ENCODE measurements at regions not wholly inside any gene's neighbourhood (a gene's known extent, or its start where the extent isn't known, plus 50 kb on each side); places are given as distances from the start of the nearest gene placed in this dataset.

GRCh38 chr11:128251140-128251539 lies 336.2 kb downstream of the ETS1 start:
- POLR2A ChIA-PET = interaction anchor here (0.5 kb wide), 1 partner anchor 597 kb away, joined by 7 read pairs; no protein-coding TSS in a partner anchor
- CTCF ChIA-PET (ENCODE audit: unreplicated experiment) = no interaction called here

DNA sequence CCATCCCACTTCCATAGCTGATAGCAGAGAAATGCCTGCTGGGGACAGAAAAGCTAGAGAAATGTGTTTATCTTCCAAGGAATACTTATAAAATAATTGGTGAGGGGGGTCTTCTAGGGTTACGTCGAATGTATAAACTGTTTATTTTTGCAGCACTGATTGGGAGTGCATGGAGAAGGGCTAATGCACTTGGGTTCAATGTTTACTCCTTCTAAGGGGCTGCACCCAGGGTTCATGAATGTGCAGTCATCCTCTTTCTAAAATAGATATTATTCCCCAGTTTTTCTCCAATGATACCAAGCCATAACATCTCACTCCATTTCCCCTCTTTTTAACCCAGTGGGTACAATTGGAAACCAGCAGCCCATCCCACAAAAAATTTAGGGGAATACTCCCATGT lies 336.9 kb downstream of the ETS1 start:
- no peak overlapping the region for H2AFZ ChIP-seq (ENCODE audit: low read length)
- H3K79me2 ChIP-seq (ENCODE audit: insufficient read depth, low read depth, low read length) = no peaks in the 10 kb centered on the region
- no peak overlapping the region for H3K4me2 ChIP-seq (ENCODE audit: low read length)
- intact Hi-C loops (cut with micrococcal nuclease; ENCODE audit: unreplicated experiment) = no loop called here
- H3K9me3 ChIP-seq (ENCODE audit: low read length) = no peaks in the 10 kb centered on the region
- no peak for DNase-seq (ENCODE audit: low spot score)
- TF ChIP-seq CTCF (conservative IDR thresholded peaks at IDR 0.05; ENCODE audit: low read length) = no peak
- H3K36me3 ChIP-seq (ENCODE audit: insufficient read depth, low read length) = no peaks in the 10 kb centered on the region
- H4K20me1 ChIP-seq (ENCODE audit: insufficient read depth, low read length) = no peaks in the 10 kb centered on the region
- no peak overlapping the region for H3K4me3 ChIP-seq (ENCODE audit: low read depth, low read length, poor library complexity, severe bottlenecking)
- ChIA-PET CTCF (ENCODE audit: unreplicated experiment) (no interaction called here), POLR2A (interaction anchor here (0.6 kb wide), 1 partner anchor 12 kb away, joined by 3 read pairs; no protein-coding TSS in a partner anchor)
- no peaks in the 10 kb centered on the region for H3K4me1 ChIP-seq (ENCODE audit: insufficient read depth, low read length, poor library complexity, severe bottlenecking)
- BruUV-seq (replicated peaks) = no TSS peak
- no peaks in the 10 kb centered on the region for H3K9me2 ChIP-seq (ENCODE audit: insufficient read depth, low read length)
- no peak overlapping the region for H3K27ac ChIP-seq (ENCODE audit: low read depth, low read length, poor library complexity, severe bottlenecking)

More at GRCh38 chr11:128251140-128251539, 336.2 kb downstream of the ETS1 start:
- Histone ChIP-seq H3K9me3 (ENCODE audit: low read length) (no peaks in the 10 kb centered on the region), H3K79me2 (ENCODE audit: insufficient read depth, low read depth, low read length) (no peaks in the 10 kb centered on the region), H3K4me2 (ENCODE audit: low read length) (no peak overlapping the region), H3K9me2 (ENCODE audit: insufficient read depth, low read length) (no peaks in the 10 kb centered on the region), H4K20me1 (ENCODE audit: insufficient read depth, low read length) (no peaks in the 10 kb centered on the region), H3K27ac (ENCODE audit: low read depth, low read length, poor library complexity, severe bottlenecking) (no peak overlapping the region), H2AFZ (ENCODE audit: low read length) (no peak overlapping the region), H3K36me3 (ENCODE audit: insufficient read depth, low read length) (no peaks in the 10 kb centered on the region), H3K4me3 (ENCODE audit: low read depth, low read length, poor library complexity, severe bottlenecking) (no peak overlapping the region), H3K4me1 (ENCODE audit: insufficient read depth, low read length, poor library complexity, severe bottlenecking) (no peaks in the 10 kb centered on the region)
- BruUV-seq (replicated peaks) = no TSS peak
- no peak for DNase-seq (ENCODE audit: low spot score)
- TF ChIP-seq EZH2phosphoT487 (IDR thresholded peaks at IDR 0.05; ENCODE audit: borderline replicate concordance, low read depth, low read length) = no peak
- no peak for TF ChIP-seq CTCF (conservative IDR thresholded peaks at IDR 0.05; ENCODE audit: low read length)
- intact Hi-C loops (cut with micrococcal nuclease; ENCODE audit: unreplicated experiment) = no loop called here

GRCh38 chr11:128246810-128247594 lies 340.4 kb downstream of the ETS1 start:
- no peaks in the 10 kb centered on the region for H3K79me2 ChIP-seq (ENCODE audit: insufficient read depth, low read depth, low read length)
- intact Hi-C loops (cut with micrococcal nuclease; ENCODE audit: unreplicated experiment) = no loop called here
- no peak for DNase-seq (ENCODE audit: low spot score)
- H3K4me1 ChIP-seq (ENCODE audit: insufficient read depth, low read length, poor library complexity, severe bottlenecking) = no peaks in the 10 kb centered on the region
- TF ChIP-seq EZH2phosphoT487 (IDR thresholded peaks at IDR 0.05; ENCODE audit: borderline replicate concordance, low read depth, low read length) (no peak), CTCF (conservative IDR thresholded peaks at IDR 0.05; ENCODE audit: low read length) (no peak)
- no peaks in the 10 kb centered on the region for H3K36me3 ChIP-seq (ENCODE audit: insufficient read depth, low read length)
- ChIA-PET CTCF (ENCODE audit: unreplicated experiment) (no interaction called here), POLR2A (interaction anchor here (0.6 to 1.8 kb wide), 4 partner anchors 9 to 30 kb away, joined by 3 to 5 read pairs (median 4); no protein-coding TSS in a partner anchor)
- BruUV-seq (replicated peaks) = no TSS peak
- H2AFZ ChIP-seq (ENCODE audit: low read length) = no peak overlapping the region
- no peaks in the 10 kb centered on the region for H3K9me2 ChIP-seq (ENCODE audit: insufficient read depth, low read length)
- no peak overlapping the region for H3K4me3 ChIP-seq (ENCODE audit: low read depth, low read length, poor library complexity, severe bottlenecking)
- no peaks in the 10 kb centered on the region for H4K20me1 ChIP-seq (ENCODE audit: insufficient read depth, low read length)
- H3K9me3 ChIP-seq (ENCODE audit: low read length) = no peaks in the 10 kb centered on the region
- no peak overlapping the region for H3K27ac ChIP-seq (ENCODE audit: low read depth, low read length, poor library complexity, severe bottlenecking)
- no peak overlapping the region for H3K4me2 ChIP-seq (ENCODE audit: low read length)
